ENCODE measurements at regions not wholly inside any gene's neighbourhood (a gene's known extent, or its start where the extent isn't known, plus 50 kb on each side); places are given as distances from the start of the nearest gene placed in this dataset.

DNA sequence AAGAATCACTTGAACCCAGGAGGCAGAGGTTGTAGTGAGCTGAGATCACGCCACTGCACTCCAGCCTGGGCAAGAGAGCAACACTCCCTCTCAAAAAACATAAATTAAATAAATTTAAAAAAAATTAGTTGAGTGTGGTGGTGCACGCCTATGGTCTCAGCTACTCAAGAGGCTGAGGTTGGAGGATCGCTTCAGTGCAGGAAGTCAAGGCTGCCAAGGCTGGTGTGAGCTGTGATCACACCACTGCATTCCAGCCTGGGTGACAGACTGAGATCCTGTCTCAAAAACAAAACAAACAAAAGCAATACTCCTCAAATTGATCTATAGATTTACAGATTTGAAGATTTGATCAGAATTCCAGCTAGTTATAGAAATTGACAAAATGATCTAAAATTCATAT is 92.7 kb upstream of the RESF1 start:
- no peak for DNase-seq

- no peak for DNase-seq
These were observed 94.2 kb upstream of the RESF1 start for GRCh38 chr12:31865023-31865422.

GRCh38 chr12:31861360-31861759 is 97.9 kb upstream of the RESF1 start:
- no peak for DNase-seq

GRCh38 chr12:31860401-31860800 is 98.8 kb upstream of the RESF1 start:
- no peak for DNase-seq

DNA sequence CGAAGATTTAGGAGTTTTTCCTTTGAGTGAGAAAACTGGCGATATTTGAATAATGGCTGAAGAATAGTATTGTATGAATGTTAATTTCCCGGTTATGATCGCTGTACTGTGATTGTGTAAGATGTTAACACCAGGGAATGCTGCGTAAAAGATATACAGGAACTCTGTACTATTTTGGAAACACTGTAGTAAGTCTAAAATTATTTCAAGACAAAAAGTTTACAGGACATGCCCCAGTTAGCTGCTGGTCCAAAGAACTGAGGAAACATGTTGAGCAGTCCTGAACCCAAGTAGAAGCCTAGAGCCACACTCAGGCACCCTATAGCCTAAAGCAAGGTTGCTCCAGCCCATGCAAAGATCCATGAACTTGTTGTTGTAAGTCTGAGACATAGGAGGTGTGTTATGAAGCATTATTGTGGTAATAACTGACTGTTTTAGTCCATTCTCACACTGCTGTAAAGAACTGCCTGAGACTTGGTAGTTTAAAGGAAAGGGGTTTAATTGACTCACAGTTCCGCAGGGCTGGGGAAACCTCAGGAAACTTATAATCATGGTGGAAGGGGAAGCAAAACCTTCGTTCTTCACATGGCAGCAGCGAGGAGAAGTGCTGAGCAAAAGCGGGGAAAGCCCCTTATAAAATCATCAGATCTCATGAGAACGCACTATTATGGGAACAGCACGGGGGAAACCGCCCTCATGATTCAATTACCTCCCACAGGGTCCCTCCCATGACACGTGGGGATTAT is 99.8 kb upstream of the RESF1 start:
- DNase-seq: no peak

DNA sequence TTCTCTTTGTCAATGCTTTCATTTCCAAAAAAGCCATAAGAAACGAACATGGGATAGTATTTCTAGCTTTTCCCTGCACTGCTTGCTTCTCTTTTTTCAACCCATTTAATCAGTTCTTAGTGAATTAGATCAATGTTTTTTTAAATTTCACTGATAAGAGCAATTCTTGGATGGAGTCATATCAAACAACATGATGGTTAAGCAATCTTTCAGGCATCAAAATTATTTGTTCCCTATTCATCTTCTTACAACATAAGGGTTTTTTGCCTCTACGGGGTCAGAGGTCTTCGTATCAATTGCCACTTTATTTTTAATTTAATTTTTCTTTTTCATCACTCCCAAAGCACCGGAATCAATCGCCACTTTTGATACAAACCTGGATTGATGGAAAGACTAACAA is 103.8 kb upstream of the RESF1 start:
- DNase-seq: no peak

- no peak for DNase-seq
These were observed 105.2 kb upstream of the RESF1 start for GRCh38 chr12:31853977-31854376.

GRCh38 chr12:31853520-31853919 is 105.7 kb upstream of the RESF1 start:
- no peak for DNase-seq

DNA sequence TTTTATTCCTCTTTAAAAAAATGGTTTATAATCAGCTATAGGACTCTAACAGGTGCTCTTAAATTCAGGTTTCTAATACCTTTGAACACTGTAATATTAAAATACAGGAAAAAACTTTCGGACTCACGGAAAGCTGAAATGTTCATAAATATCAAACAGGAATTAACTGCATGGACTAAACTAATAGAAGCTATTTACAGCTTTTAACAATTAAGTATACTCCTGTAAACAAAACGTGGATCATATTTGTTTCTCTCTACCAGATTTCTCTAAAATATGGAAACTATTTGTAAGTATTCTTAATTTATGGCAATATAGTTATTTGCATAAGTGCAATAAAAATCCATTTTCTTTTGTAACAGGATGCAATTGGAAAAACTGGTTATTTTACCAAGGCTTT is 108.9 kb upstream of the RESF1 start:
- no peak for DNase-seq

DNA sequence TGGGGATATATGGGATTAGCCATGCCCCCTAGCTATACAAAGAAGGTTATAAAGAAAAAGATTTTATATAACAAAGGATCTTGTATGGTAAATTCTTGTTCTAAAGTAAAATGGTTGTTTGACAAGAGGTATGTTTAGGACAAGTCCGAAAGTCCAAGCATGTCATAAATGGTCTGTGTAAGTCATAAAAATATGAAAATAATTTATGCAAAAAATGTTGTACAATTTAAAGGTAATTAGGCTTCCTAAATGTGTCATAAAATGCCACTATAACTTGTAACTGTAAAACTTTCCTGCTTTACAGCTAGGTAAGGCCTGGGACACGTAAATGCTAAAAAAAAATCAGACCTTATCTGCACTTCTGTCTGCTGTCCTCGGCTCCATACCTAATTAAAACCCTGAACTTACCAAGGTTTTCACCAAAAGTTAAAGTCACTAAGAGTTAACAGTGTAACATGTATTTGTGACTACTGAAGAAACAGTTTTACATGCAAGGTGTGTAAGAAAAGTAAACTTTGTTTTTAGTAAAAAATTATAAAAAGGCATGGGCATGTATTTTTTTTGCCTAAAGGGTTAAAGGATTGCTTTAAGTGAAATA is 110.0 kb upstream of the RESF1 start:
- DNase-seq: no peak

DNA sequence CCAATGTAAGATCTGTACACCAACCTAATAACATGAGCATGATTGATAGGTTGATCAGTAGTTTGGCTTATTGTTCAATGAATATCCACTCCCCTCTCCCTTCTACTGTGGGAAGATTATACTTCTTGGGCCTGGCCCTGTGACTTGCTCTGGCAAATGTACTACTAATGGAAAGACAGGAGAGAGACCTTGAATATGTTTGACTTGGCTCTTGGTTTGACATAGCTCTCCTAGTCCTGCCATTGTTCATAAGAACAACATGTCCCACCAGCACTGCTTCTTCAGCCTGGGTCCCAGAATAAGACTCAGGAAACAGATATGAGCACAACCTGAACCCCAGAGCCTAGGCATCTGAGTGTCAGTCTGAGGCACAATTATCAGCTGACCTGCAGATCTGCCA is 112.8 kb upstream of the RESF1 start:
- DNase-seq: no peak

- DNase-seq: no peak
These were observed 113.4 kb upstream of the RESF1 start for GRCh38 chr12:31845613-31846322.

GRCh38 chr12:31843398-31844095 is 114.7 kb upstream of the AMN1 start:
- DNase-seq: no peak

DNA sequence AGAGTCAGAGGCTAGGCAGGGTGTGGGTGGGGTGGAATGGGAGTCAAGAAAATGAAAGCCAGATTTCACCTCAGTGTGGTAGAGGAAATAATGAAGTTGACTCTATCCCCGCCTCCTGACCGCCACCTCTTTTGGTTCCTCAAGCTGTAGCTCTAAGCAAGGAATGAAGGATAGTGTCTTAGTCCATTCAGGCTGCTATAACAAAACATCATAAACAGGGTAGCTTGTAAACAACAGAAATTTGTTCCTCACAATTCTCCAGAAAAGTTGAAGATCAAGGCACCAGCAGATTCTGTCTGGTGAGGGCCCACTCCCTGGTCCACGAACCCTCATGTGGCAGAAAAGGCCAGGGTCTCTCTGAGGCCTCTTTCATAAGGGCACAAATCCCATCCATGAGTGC is 109.1 kb upstream of the AMN1 start:
- DNase-seq: no peak

GRCh38 chr12:31835276-31835882 is 106.6 kb upstream of the AMN1 start:
- DNase-seq: no peak

GRCh38 chr12:31834150-31834549 is 105.3 kb upstream of the AMN1 start:
- DNase-seq: no peak

- peak; percentile 17 to 24 for DNase-seq
These were observed 104.2 kb upstream of the AMN1 start for GRCh38 chr12:31832740-31833729.

- no peak for DNase-seq
These were observed 99.2 kb upstream of the AMN1 start for GRCh38 chr12:31828071-31828470.

DNA sequence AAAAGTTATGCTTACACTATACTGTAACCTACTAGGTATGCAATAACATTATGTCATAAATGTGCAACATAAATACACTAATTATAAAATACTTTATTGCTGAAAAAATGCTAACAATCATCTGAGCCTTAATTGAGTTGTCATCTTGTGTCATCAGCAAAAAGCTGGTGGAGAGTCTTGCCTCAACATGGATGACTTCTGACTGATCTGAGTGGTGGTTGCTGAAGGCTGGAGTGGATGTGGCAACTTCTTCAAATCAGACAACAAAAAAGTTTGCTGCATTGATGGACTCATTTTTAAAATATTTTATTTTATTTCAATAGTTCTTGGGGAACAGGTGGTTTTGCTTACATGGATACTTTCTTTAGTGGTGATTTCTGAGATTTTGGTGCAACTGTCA is 93.9 kb upstream of the AMN1 start:
- DNase-seq: no peak

GRCh38 chr12:31821484-31821883 is 92.7 kb upstream of the AMN1 start:
- no peak for DNase-seq

- DNase-seq: no peak
These were observed 92.0 kb upstream of the AMN1 start for GRCh38 chr12:31820832-31821231.

DNA sequence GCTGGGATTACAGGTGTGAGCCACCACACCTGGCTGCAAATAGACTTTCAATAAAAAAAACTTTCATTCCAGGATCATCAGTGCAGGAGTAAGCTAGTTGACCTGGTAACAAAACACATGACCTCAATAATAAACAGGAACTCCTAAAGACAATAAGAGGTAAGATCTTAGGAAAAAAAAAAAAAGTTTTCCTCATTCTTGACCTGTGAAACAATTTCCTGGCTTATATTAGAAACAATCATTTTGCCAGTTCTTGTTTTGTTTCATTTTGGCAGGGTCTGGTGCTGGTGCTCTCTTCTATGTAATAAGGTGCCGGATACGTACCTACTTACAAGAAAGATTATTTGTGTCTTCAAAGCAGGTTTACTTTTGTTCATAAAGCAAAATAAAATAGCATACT is 90.6 kb upstream of the AMN1 start:
- no peak for DNase-seq
